ENCODE measurements at regions not wholly inside any gene's neighbourhood (a gene's known extent, or its start where the extent isn't known, plus 50 kb on each side); places are given as distances from the start of the nearest gene placed in this dataset.

DNA sequence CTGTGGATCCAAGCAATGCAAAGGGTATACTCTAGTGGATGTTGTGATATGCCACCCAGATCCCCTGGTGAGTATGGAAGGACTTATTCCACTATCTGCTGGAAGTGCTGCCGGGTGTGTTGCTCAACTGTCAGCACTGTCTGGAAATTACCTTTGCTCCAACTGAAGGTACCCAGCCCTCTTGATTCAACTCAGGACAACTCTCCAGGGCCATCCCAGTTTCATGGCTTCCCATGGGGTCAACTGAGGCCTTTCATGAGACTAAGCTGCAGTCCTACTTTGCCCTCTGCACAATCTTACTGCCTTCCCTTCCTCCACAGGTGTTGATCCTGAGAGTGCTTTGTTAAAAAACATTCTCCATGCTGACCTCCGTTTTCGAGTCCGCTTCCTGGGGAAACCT, 99.8 kb downstream of the SPRY1 start:
- no peak for DNase-seq (ENCODE audit: low read depth in 1 of 2, low spot score in 1 of 2)

DNA sequence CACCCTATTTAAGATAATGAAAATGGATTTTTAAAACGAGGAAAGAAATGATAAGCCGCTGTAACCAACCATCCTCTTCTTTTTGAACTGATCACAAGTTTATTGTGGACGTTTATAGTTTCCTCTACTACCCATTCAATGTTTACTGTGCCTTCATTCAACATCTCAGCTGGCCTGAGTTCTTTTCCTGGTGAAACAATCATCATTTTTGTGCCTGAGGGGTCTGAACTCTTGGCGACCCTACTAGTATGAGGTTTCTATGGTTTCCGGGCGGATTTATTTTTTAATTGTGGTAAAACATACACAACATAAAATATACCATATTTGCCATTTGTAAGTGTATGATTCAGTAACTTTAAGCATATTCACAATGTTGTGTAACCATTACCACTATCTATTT, 100.7 kb downstream of the SPRY1 start:
- no peak for DNase-seq (ENCODE audit: low read depth in 1 of 2, low spot score in 1 of 2)

DNA sequence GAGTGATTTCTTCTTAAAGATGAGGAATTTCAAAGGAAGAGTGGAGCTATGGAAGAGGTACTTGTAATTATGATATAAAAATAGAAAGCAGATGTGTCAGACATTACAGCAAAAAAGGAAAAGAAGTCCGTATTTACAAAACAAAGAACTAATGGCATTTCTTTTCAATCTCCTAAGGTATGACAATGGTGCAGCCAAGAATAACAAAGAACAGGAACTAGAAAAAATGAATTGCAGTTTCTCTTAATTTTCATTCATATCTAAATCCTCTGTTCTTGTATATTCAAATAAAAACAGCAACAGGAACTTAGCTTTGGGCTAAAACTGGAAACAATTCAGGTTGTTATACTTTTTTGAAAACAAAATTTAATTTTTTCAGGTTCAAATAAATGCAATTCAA, 105.1 kb downstream of the SPRY1 start:
- DNase-seq (ENCODE audit: low read depth in 1 of 2, low spot score in 1 of 2): no peak

DNA sequence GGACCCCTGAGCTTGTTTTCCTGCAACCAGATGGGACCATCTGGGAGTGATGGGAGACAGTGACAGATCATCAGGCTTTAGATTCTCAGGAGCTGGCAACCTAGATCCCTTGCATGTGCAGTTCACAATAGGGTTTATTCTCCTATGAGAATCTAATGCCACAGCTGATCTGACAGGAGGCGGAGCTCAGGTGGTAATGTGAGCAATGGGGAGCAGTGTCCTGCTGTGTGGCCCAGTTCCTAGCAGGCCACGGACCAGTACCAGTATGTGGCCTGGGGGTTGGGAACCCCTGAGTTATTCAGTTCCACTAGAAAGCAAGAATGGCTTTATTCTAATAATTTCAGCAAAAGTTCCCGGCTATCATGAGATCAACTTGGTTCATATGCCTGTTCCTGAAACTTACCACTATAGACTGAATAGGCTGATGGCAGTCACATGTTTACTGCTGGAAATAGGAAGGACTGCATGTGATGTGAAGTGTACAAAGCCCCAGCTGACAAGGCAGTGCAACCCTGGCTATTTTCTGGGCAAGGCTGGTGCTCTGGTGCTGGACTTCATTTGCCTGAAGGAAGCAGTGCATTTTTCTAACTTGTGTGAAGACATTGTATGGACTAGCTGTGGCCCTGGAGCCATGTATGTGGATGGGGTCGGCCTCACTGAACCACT, 107.2 kb downstream of the SPRY1 start:
- no peak for DNase-seq (ENCODE audit: low read depth in 1 of 2, low spot score in 1 of 2)

DNA sequence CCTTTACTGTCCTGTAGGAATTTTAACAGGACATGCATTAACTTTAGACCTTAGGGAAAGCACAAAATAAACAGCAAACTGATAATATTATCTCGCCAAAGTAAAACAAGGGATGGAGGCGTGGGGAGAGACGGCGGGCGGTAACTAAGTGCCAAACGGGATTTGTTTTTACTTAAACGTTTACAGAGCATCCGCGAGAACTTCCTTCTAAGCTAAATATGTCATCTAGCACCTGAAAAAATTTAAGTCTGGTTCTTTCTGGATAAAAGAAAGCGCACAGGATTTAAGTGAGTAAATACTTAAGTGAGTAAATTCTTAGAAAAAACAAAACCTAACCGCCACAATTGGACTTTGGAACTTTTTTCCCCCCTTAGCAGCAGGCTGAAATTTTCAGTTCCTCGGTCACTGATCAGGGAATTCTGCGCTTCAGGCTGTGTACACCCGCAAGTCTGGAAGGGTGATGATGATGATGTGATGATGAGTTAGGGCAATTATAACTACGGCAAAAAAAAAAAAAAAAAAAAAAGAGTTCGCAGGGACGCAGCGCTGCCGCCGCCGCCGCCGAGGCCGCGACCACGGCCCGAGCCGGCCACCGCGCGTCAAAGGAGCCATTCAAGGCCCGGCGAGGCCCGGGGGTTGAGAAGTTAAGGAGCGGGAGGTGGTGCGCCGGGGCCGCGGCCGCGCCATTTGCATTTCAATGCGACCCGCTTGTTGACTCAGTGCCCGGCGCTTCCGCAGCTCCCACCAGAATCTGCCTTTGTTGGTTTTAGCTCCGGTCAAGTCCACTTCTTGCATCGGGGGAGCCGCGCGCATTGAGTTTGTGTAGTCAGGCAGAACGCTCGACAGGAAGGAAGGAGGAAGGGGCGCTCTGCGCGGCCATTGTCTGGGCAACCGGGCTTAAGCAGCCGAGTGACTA, 108.8 kb downstream of the SPRY1 start:
- DNase-seq (ENCODE audit: low read depth in 1 of 2, low spot score in 1 of 2): no peak

DNA sequence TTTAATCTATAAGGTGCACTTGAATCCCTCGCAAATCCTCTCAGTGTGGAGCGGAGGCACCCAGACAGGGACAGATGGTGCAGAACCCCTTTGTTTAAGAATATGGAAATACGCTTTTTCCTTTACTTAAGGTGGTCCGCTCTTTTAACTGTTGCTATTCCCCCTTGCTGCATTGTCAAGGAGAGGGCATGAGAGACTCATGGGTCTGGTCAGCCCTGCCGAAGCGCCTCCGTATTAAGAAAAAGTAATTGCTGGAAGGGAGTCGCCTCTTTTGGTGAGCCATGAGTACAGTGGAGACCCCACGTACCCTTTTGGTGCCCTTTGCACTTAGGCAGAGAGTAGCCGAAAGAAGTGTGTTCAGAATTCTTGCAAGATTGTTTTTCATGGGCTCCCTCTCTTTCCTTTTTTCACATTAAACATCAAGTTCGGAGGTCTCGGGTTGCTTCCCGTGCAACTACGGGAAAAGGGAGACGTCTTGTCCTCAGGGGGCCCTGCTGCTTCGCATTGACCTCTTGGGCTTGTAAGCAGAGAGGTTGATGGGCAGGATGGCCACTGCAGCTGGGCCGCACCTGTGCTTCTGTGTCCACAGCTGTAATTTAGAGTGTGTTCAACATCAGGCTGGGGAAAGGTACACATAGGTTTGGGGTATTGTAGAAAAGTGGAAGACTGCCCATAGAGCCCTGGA, 109.6 kb downstream of the SPRY1 start:
- no peak for DNase-seq (ENCODE audit: low read depth in 1 of 2, low spot score in 1 of 2)

DNA sequence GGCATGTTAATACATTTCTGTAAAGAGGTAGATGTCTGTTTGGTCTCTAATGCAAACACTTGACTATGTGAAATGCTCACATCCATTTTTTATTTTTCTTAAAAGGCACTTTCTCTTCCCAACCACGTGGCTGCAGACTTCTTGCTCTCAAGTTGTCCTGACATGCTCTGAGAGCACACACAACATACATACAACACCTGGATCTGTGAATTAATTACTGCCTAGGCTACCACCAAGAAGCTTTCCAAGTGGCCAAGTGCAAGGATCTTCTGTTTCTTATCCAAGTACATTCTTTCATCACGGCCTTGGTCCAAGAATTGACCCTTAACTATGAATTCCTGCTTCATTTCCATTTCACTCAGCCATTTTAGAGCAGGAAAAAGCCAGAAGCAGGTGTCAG, 110.8 kb downstream of the SPRY1 start:
- DNase-seq (ENCODE audit: low read depth in 1 of 2, low spot score in 1 of 2): no peak

DNA sequence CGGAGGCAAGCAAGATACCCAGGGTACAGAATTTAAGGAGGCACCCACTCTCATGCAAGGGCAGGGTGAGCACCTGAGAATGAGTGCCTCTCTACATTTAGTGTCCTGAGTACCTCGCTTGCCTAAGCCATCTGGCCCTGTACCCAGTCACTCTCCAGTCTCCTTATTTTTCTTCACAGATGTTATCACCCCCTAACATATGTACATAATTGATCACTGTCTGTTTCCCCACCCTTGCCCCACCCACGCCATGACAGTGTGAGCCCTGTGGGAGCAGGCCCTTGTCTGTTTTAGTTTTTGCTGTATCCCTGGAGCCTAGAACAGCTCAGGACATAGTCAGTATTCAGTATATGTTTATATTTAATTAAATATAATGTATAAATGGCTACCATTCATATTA, 113.6 kb downstream of the SPRY1 start:
- no peak for DNase-seq (ENCODE audit: low read depth in 1 of 2, low spot score in 1 of 2)

DNA sequence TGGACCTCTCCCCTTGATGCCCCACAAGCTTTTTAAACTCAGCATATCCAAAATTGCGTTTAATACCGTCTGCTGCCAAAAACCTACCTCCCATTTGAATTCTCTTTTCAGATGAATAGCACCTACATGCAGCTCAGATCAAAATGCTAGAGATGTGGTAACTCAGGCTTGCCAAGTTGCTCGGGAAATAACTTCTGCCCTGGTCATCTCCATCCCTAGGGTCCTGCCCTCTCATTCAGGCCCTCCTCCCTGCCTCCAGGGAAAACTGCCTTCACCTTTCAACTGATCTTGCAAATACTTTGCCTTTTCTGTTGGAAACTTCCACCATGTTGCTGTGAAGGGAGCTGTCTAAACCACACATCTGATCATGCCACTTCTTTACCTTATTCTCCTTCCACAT, 114.1 kb downstream of the SPRY1 start:
- no peak for DNase-seq (ENCODE audit: low read depth in 1 of 2, low spot score in 1 of 2)

DNA sequence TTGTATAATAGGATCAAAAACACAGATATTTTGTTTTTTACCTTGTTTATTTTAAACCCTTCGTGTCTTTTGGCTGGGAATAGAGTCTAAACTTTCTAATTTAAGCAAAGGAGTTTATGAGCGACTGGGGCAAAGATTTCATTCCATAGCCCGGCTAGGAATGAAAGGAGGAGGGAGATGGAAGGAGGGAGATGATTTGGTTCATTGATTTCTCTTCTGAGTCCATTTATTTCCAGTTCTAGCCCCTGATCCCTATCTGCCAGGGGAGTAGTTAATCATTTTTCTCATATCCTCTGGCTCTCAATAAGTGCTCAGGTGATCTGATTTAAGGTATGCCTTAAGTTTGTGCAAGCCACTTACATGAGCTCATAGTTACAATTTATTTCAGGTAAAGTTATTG, 120.0 kb downstream of the SPRY1 start:
- DNase-seq (ENCODE audit: low read depth in 1 of 2, low spot score in 1 of 2): no peak

DNA sequence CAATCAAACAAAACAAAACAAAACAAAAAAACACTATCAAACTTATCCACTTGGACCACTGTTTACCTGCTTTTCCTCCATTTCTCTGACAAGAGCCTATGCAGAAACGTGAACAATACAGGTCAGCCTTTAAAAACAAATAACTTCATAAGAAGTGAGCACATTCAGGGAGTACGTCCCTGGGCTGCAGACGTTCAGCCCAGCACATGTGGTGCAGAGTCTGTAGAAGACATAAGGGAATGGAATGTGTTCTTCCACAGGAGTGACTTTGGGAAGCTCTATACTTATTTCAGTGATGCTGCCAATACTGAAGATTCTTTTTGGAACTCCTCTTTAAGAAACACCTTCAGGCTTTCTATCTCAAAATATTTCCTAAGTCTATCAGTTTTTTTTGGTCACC, 120.6 kb downstream of the SPRY1 start:
- no peak for DNase-seq (ENCODE audit: low read depth in 1 of 2, low spot score in 1 of 2)

DNA sequence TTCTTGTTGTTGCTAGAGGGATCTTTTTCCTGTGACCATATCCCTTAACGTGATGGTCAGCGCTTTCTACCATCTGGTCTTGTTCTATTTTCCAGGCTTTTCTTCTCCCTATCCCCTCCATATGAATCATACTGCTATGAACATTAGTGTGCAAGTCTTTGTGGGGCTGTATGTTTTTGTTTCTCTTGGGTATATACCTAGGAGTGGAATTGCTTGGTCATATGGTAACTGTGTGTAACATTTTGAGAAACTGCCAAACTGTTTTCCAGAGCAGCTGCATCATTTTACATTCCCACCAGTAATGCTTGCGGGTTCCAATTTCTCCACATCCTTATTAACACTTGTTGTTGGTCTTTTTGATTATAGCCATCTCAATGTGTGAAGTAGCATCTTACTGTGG, 121.4 kb downstream of the SPRY1 start:
- DNase-seq (ENCODE audit: low read depth in 1 of 2, low spot score in 1 of 2): no peak

DNA sequence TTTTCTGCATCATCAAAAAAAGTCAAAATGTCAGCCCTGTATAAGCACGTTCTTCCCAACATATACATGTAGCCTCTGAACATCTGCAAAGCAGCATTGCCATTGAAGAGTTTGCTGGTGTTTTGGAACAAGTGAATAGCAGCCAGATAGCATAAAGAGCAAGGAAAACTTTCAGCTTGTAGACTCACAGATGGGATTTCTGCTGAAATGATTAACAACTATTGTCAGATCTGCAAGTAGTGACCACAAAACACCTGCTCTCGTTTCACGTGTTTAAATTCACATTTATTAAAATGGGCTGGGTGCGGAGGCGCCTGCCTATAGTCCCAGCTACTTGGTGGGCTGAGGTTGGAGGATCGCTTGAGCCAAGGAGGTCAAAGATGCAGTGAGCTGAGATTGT, 123.7 kb downstream of the SPRY1 start:
- DNase-seq (ENCODE audit: low read depth in 1 of 2, low spot score in 1 of 2): no peak

DNA sequence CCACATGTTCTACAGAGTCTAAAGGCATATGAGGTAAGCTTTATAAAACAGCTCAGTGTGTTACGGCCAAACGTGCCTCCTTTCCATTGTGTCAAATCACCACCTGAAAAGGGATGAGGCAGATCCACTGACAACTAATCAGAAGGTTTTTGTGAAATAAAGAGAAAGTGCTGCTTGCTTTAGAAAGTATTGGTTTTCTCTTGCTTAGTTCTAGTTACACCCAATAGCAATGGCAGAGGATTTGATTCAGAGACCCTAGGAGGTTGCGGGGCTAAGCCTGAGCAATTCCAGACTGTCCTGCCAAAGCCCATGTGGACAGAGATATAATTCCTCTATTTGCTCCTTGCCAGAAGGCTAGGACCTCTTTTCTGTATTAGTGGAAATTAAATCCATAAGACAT, 125.5 kb downstream of the SPRY1 start:
- DNase-seq (ENCODE audit: low read depth in 1 of 2, low spot score in 1 of 2): no peak

DNA sequence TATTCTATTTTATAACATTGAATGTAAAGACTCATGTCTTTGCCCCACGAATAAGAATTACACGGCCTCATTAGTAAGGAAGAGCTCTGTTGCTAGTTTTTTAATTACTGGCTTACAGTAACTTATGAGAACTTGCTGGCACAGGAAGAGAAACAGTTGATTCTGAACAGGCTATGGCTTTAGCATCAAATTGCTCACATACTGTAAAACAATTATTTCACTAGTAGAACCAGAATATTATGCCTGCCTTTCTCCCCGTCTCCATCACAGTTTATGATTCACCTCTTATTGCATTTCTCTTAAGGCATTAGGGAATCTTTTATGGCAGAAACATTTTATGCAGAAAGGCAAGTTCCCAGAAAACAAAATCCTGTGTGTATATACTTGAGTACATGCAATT, 126.1 kb downstream of the SPRY1 start:
- no peak for DNase-seq (ENCODE audit: low read depth in 1 of 2, low spot score in 1 of 2)

DNA sequence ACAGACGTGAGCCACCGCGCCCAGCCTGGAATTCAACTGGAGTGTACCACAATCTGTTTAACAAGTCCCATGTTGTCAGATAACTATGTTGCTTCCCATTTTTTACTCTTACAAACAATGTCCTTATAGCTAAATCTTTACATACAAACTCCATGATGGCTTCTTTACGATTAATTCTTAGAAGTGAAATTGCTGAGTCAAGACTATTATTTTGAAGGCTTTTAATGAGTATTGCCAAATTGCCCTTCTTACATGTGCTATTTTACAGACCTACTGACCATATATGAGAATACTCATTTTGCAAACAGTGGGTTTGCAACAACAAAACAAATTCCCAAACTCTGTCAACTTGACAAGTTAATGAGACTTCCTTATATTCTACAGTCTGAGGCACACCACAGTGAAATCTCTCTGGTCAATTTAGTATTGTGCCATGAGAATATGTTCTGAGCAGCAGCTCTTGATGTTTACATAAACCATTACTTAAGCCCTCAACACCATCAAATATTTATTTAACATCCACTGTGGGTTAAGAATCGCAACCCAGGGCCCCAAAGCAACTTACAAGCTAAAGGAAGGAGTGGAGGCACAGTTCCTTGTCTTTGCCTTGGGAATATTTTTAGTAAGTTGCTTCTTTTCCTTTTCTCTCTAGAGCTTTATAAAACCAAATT, 128.5 kb downstream of the SPRY1 start:
- no peak for DNase-seq (ENCODE audit: low read depth in 1 of 2, low spot score in 1 of 2)

DNA sequence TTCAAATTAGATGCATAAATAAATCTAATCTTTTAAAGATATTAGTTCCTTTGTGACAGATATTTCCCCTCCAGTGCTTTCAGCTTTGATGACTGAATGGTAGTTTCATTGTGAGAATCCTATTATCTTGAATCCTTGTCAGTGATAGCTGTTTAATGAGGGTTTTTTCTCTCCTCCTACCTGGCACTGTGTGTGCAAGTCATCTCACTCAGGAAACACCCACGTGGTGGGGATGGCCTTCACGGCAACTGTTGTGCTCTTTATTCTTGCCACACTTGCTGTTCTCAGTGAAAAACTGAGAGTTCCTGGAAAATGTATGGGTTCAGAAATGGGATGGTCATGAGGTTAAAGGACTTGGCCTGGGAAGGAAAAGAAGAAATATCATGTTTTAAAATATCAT, 129.9 kb downstream of the SPRY1 start:
- no peak for DNase-seq (ENCODE audit: low read depth in 1 of 2, low spot score in 1 of 2)

DNA sequence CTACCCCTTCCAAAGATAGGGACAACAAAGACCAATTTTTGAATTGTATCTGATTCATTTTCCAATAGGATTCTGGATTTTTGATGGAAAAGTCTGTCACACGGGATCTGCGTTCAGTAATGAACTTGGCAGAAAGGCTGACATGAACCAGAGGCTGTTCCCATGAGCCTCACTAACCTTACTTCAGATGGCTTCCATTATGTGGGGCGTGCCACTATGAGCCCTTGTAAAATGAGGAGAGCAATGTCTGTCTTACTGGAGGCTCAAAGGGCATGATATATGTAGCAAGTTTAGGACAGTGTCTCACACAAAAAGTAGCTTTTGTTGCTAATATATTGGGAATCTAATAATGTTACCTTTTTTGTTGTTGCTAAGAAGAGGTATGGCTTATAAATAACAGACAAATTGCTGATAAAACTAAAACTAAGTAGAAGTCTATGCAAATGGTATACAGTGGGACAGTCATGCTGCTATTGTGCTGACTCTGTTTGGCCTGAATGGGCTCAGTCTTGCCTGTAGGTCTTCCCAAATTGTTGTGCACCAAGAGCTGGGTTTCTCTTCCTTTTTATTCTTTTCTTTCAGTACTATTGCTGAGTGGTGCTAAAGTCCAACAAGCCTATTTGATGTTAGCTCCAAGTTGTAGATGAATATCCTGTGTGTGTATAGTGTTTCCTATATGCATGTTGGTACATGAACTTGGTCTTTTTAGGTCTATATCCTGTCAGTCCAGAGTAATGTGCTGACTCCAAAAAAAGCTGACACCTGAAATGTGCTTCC, 132.1 kb downstream of the SPRY1 start:
- no peak for DNase-seq (ENCODE audit: low read depth in 1 of 2, low spot score in 1 of 2)

DNA sequence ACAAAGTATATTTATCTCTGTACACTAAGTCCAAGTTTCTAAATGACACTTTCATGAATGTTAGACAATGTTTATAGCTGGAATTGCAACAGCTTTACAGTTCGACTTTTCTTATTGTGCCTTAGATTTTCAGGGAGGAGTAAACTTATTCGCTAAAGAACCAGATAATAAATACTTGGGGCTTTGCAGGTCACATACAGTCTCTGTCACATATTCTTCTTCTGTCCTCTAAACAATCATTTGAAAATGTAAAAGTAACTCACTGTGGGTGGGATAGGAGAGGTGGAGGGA, 132.6 kb downstream of the SPRY1 start:
- DNase-seq (ENCODE audit: low read depth in 1 of 2, low spot score in 1 of 2): no peak

DNA sequence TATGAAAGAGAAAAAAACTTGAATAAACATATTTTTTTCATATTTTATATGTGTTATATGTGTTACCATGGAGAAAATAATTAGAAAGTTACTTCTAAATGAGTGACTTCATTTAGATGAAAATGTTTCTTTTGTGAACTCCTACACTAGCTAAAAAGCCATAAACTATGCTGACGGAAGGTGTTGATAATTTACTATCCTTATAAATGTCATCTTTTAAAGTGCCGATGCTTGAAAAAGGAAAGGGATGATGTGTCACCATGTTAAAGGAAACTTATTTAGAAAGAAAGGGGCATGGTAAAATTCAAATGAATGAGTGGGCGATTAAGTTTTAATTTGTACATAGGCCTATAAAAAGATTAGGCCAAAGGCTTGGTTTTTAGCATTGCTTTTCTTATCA, 133.8 kb downstream of the SPRY1 start:
- no peak for DNase-seq (ENCODE audit: low read depth in 1 of 2, low spot score in 1 of 2)
